K562 (cell line): ENCODE measurements at regions not wholly inside any gene's neighbourhood (a gene's known extent, or its start where the extent isn't known, plus 50 kb on each side); places are given as distances from the start of the nearest gene placed in this dataset.

Source experiments
- ATAC-seq: fragments of 200-7000 bp; cut with Tn5 transposase; 3 replicates; pipeline ENCODE4 v1.9.1; 2020; ENCODE audit warnings: moderate library complexity
- BruUV-seq: library from RNA; stranded (reverse); fragments of 400-500 nt; replicated peaks from 2 replicates; lab custom pipeline; 2021; lab: Mats Ljungman, UMichigan
- CTCF ChIA-PET: fragments of 300-600 bp; formaldehyde crosslinking; extraction: SDS; loops from one replicate; lab custom pipeline; 2021; ENCODE audit warnings: low intra/inter-chr PET ratio; lab: Yijun Ruan, JAX
- POLR2A ChIA-PET: fragments of 300-600, 350-650 bp; sonication (Branson Sonifier 250); formaldehyde crosslinking; extraction: SDS; loops from one replicate; lab custom pipeline; 2021; ENCODE audit warnings: antibody characterized with exemption, inconsistent platforms; lab: Yijun Ruan, JAX
- DNase-seq, 4 experiments: peaks; one replicate each; pipeline versions ENCODE4 v3.0.0 to v3.0.0-alpha.2; 2011 to 2018; ENCODE audit warnings: low spot score in 3 of 4, mixed read lengths in 3 of 4; ENCODE audit errors: extremely low read depth in 1 of 4
- FAIRE-seq: peaks from 2 replicates; lab custom pipeline; 2011; peaks lifted over from hg19 to GRCh38; lab: Jason Lieb, UNC
- H2AFZ ChIP-seq: 2 replicates; pipeline ENCODE4 v1.6.0; 2011; ENCODE audit warnings: low read depth, low read length, control low read depth, inconsistent platforms
- H3K27ac ChIP-seq: fragments of 200-600 bp; 3 replicates; pipeline ENCODE4 v1.8.0; 2011; ENCODE audit warnings: low read depth, mild to moderate bottlenecking, control low read depth, inconsistent platforms, low read length, moderate library complexity, mixed read lengths; ENCODE audit errors: extremely low read depth
- H3K27me3 ChIP-seq, 2 experiments: fragments of 300-600 bp in 1 of 2; 2 replicates in 1 of 2; 3 replicates in 1 of 2; pipeline versions ENCODE4 v1.6.0 to v1.8.0; 2011; ENCODE audit warnings: inconsistent platforms in 2 of 2, low read length in 2 of 2, mild to moderate bottlenecking in 1 of 2, mixed read lengths in 1 of 2, moderate library complexity in 1 of 2; ENCODE audit not compliant: control insufficient read depth in 2 of 2, insufficient read depth in 2 of 2
- H3K36me3 ChIP-seq: fragments of 300-600 bp; 3 replicates; pipeline ENCODE4 v1.8.0; 2011; ENCODE audit warnings: mild to moderate bottlenecking, low read length, inconsistent platforms; ENCODE audit not compliant: control insufficient read depth, insufficient read depth
- H3K4me1 ChIP-seq, 2 experiments: fragments of 200-600 bp in 1 of 2; replicated peaks in 1 of 2; 2 replicates in 1 of 2; 3 replicates in 1 of 2; pipeline versions ENCODE4 v1.5.1 to v1.8.0; 2011; ENCODE audit warnings: inconsistent platforms in 2 of 2, low read length in 2 of 2, mild to moderate bottlenecking in 1 of 2, mixed read lengths in 1 of 2, moderate library complexity in 1 of 2; ENCODE audit not compliant: control insufficient read depth in 2 of 2, insufficient read depth in 2 of 2
- H3K4me2 ChIP-seq: 2 replicates; pipeline ENCODE4 v1.6.1; 2011; ENCODE audit warnings: low read length, control low read depth, inconsistent platforms, mixed read lengths; ENCODE audit not compliant: insufficient read depth
- H3K4me3 ChIP-seq: fragments of 200-600 bp; sonication (generic), shearing (Covaris generic); 2 replicates; pipeline ENCODE4 v1.5.1; 2016; ENCODE audit warnings: control low read depth, inconsistent platforms
- H3K79me2 ChIP-seq: fragments of 200-600 bp; 3 replicates; pipeline ENCODE4 v1.8.0; 2011; ENCODE audit warnings: low read length, inconsistent platforms; ENCODE audit not compliant: control insufficient read depth, insufficient read depth
- H3K9ac ChIP-seq, 2 experiments: 2 replicates each; pipeline versions ENCODE4 v1.6.0 to v1.6.1; 2011; ENCODE audit warnings: low read depth in 2 of 2, low read length in 2 of 2, control low read depth in 1 of 2, inconsistent platforms in 1 of 2, mild to moderate bottlenecking in 1 of 2, mixed read lengths in 1 of 2; ENCODE audit not compliant: insufficient read depth in 1 of 2
- H3K9me1 ChIP-seq: one replicate; pipeline ENCODE4 v1.6.0; 2011; ENCODE audit warnings: inconsistent platforms, mild to moderate bottlenecking, low read length, moderate library complexity; ENCODE audit not compliant: control insufficient read depth, insufficient read depth
- H3K9me3 ChIP-seq: replicated peaks from 2 replicates; pipeline ENCODE4 v1.5.1; 2011; ENCODE audit warnings: low read depth, low read length, inconsistent platforms; ENCODE audit not compliant: control insufficient read depth, insufficient read depth
- H4K20me1 ChIP-seq: replicated peaks from 2 replicates; pipeline ENCODE4 v1.6.1; 2011; ENCODE audit warnings: low read length, inconsistent platforms, mixed read lengths; ENCODE audit not compliant: control insufficient read depth, insufficient read depth
- ATF7 ChIP-seq: fragments of 450-650 bp; IDR thresholded peaks from 2 replicates; pipeline ENCODE4 v1.7.1; 2014; ENCODE audit warnings: mild to moderate bottlenecking, moderate library complexity
- ELK1 ChIP-seq: sonication (generic); formaldehyde crosslinking; IDR thresholded peaks from 2 replicates; pipeline ENCODE4 v1.8.1; 2022; ENCODE audit warnings: missing genetic modification reagents
- MTA1 ChIP-seq: fragments of 450-650 bp; IDR thresholded peaks from 2 replicates; pipeline ENCODE4 v1.6.1; 2017; ENCODE audit warnings: borderline replicate concordance
- PREB ChIP-seq: sonication (generic); formaldehyde crosslinking; IDR thresholded peaks from 2 replicates; pipeline ENCODE4 v1.8.1; 2023; ENCODE audit warnings: mild to moderate bottlenecking, missing genetic modification reagents
- RBM22 ChIP-seq: fragments of 200-400 bp; formaldehyde crosslinking; IDR thresholded peaks from 2 replicates; pipeline ENCODE4 v1.6.1; 2018; ENCODE audit warnings: low read length, low read depth; ENCODE audit not compliant: poor library complexity, severe bottlenecking
- SP2 ChIP-seq: IDR thresholded peaks from 2 replicates; pipeline ENCODE4 v1.6.1; 2011; ENCODE audit warnings: mild to moderate bottlenecking, low read depth, low read length, moderate library complexity; ENCODE audit not compliant: poor library complexity, severe bottlenecking; ENCODE audit errors: extremely low read depth
- STAT5B ChIP-seq: fragments of 250-450 bp; sonication (Bioruptor Pico); IDR thresholded peaks from 2 replicates; pipeline ENCODE4 v1.8.0; 2021; ENCODE audit warnings: mild to moderate bottlenecking, inconsistent platforms
- TAL1 ChIP-seq: fragments of 450-650 bp; IDR thresholded peaks from 2 replicates; pipeline ENCODE4 v1.6.1; 2016; ENCODE audit warnings: mild to moderate bottlenecking
- TCFL5 ChIP-seq: fragments of 250-450 bp; sonication (Bioruptor Pico); conservative IDR thresholded peaks from 2 replicates; pipeline ENCODE4 v1.6.1; 2021; ENCODE audit warnings: mild to moderate bottlenecking, moderate library complexity, matching md5 sums
- U2AF1 ChIP-seq: fragments of 200-400 bp; formaldehyde crosslinking; optimal IDR thresholded peaks from 2 replicates; pipeline ENCODE3; 2017; ENCODE audit warnings: mild to moderate bottlenecking, low read depth, low read length, moderate library complexity
- WGBS: fragments of 100-300 bp; shearing (Covaris generic); methylation state at CpG from one replicate; pipeline ENCODE4 v1.1.6; 2016; ENCODE audit warnings: low coverage, mixed read lengths; ENCODE audit not compliant: insufficient coverage; ENCODE audit errors: missing lambda C conversion rate; 5-methylcytosine and 5-hydroxymethylcytosine counted together
- in situ Hi-C: fragments of 300-500 bp; cut with MboI; formaldehyde crosslinking; loops from 4 replicates; pipeline ENCODE4 v1.15.0; 2018; ENCODE audit warnings: inconsistent platforms, mixed read lengths
- intact Hi-C: fragments of 100-400 bp; cut with micrococcal nuclease; formaldehyde crosslinking; loops from 2 replicates; pipeline ENCODE4 v1.14.2; 2022

- Histone ChIP-seq H2AFZ (no peak overlapping the region), H3K4me1 (no peaks in the 10 kb centered on the region), H3K27ac (no peak overlapping the region), H3K4me3 (no peak overlapping the region), H3K4me2 (no peak overlapping the region), H3K9ac (no peak overlapping the region)
- intact Hi-C loops, result no loop called here
- CTCF ChIA-PET, result no interaction called here
- in situ Hi-C loops, result no loop called here
- FAIRE-seq, result no peak
- TF ChIP-seq RBM22, result no peak
- no peak for TF ChIP-seq SP2
- TF ChIP-seq MTA1, result no peak
- TF ChIP-seq TAL1, result no peak
- TF ChIP-seq ELK1 (CRISPR knock-in tag), result no peak
- no peak for TF ChIP-seq TCFL5 (CRISPR knock-in tag)
- TF ChIP-seq STAT5B (CRISPR knock-in tag), result no peak
- TF ChIP-seq U2AF1, result no peak
- no peak for TF ChIP-seq ATF7
- no peak for TF ChIP-seq PREB
- TF ChIP-seq, all 486 proteins: peak for 0
- H3K79me2 ChIP-seq, result no peaks in the 10 kb centered on the region
- no peaks in the 10 kb centered on the region for H3K27me3 ChIP-seq
- H4K20me1 ChIP-seq, result no peaks in the 10 kb centered on the region
- POLR2A ChIA-PET, result no interaction called here
- peaks cover 2% of the 10 kb centered on the region; the same call in 1 of the 2 replicates for H3K9me3 ChIP-seq
- DNase-seq, result no peak
- no peaks in the 10 kb centered on the region for H3K9me1 ChIP-seq
- ATAC-seq, result no peak
- 0% methylated on average over 2 of the region's 2 CpGs for WGBS
- H3K36me3 ChIP-seq, result no peaks in the 10 kb centered on the region
- BruUV-seq, result no TSS peak
These were observed 184.8 kb upstream of the CRIM1 start for GRCh38 chr2:36170805-36171204.
